ENCODE measurements at regions not wholly inside any gene's neighbourhood (a gene's known extent, or its start where the extent isn't known, plus 50 kb on each side); places are given as distances from the start of the nearest gene placed in this dataset.

GRCh38 chr5:147997486-147997885 is 66.3 kb upstream of the SPINK5 start:
- Histone ChIP-seq H3K4me2 (ENCODE audit: insufficient read depth in 1 of 2, low read depth in 2 of 2, low read length in 2 of 2) (no peak overlapping the region), H3K9ac (replicated peaks in 1 of 4; ENCODE audit: extremely low read depth in 1 of 4, low read depth in 3 of 4, low read length in 3 of 4) (no peak overlapping the region), H3K9me3 (ENCODE audit: insufficient read depth in 2 of 2, low read depth in 1 of 2, low read length in 1 of 2) (peaks cover 14 to 26% of the 10 kb centered on the region in 2 experiments), H3K4me3 (ENCODE audit: extremely low read depth in 1 of 4, insufficient read depth in 2 of 4, low read depth in 3 of 4, low read length in 4 of 4) (no peak overlapping the region), H3K79me2 (ENCODE audit: control insufficient read depth in 1 of 2, insufficient read depth in 2 of 2, low read length in 2 of 2) (no peaks in the 10 kb centered on the region), H4K8ac (ENCODE audit: extremely low read depth, insufficient read depth, low read length) (no peak overlapping the region), H3K14ac (ENCODE audit: insufficient read length) (no peak overlapping the region), H2AFZ (ENCODE audit: low read length) (no peak overlapping the region), H3K36me3 (ENCODE audit: control insufficient read depth in 2 of 4, insufficient read depth in 4 of 4, low read length in 3 of 4) (peaks cover 0 to 8% (median 0%) of the 10 kb centered on the region in 4 experiments; a peak in 2 of 8 replicates), H3K18ac (ENCODE audit: extremely low read depth, low read length) (no peak overlapping the region), H2BK15ac (ENCODE audit: low read length) (no peak overlapping the region), H4K20me1 (replicated peaks in 1 of 2; ENCODE audit: control insufficient read depth in 1 of 2, insufficient read depth in 2 of 2, low read length in 2 of 2) (no peaks in the 10 kb centered on the region), H3K23me2 (ENCODE audit: low read depth, low read length) (no peaks in the 10 kb centered on the region), H2BK120ac (replicated peaks; ENCODE audit: low read depth, low read length) (no peak overlapping the region), H3K56ac (replicated peaks; ENCODE audit: insufficient read length, low read depth, low read length) (no peak overlapping the region), H3K23ac (ENCODE audit: insufficient read length) (no peak overlapping the region), H2BK12ac (ENCODE audit: low read depth, low read length) (no peak overlapping the region), H2AK5ac (ENCODE audit: low read depth, low read length) (no peak overlapping the region), H2BK5ac (ENCODE audit: low read depth, low read length) (no peak overlapping the region), H2BK20ac (ENCODE audit: low read length) (no peak overlapping the region), H3K4ac (replicated peaks; ENCODE audit: insufficient read length, low read depth, low read length) (no peak overlapping the region), H4K91ac (replicated peaks; ENCODE audit: insufficient read length, low read length) (no peak overlapping the region), H3K79me1 (ENCODE audit: low read depth, low read length) (no peaks in the 10 kb centered on the region), H4K5ac (ENCODE audit: insufficient read length, low read depth, low read length) (no peak overlapping the region), H3K27ac (ENCODE audit: low read depth, low read length) (no peak overlapping the region), H3K4me1 (replicated peaks in 1 of 4; ENCODE audit: control insufficient read depth in 3 of 4, insufficient read depth in 4 of 4, low read length in 3 of 4) (no peaks in the 10 kb centered on the region), H3K27me3 (replicated peaks in 1 of 4; ENCODE audit: control insufficient read depth in 3 of 4, extremely low read depth in 1 of 4, insufficient read depth in 3 of 4, low read length in 3 of 4) (no peaks in the 10 kb centered on the region)
- TF ChIP-seq GTF2F1 (IDR thresholded peaks at IDR 0.05; ENCODE audit: borderline replicate concordance, low read depth, low read length): no peak
- TF ChIP-seq CBX5 (IDR thresholded peaks at IDR 0.05; ENCODE audit: low read depth, low read length): no peak
- TF ChIP-seq POU5F1 (IDR thresholded peaks at IDR 0.05; ENCODE audit: low read depth, low read length): no peak
- no peak for TF ChIP-seq TAF7 (optimal IDR thresholded peaks at IDR 0.05; ENCODE audit: borderline replicate concordance, low read depth, low read length)
- TF ChIP-seq SIRT6 (IDR thresholded peaks at IDR 0.05; ENCODE audit: low read length): no peak
- no peak for TF ChIP-seq SIN3A (conservative IDR thresholded peaks at IDR 0.05 in 1 of 2, IDR thresholded peaks at IDR 0.05 in 1 of 2; ENCODE audit: low read depth in 1 of 2, low read length in 2 of 2)
- TF ChIP-seq RAD21 (IDR thresholded peaks at IDR 0.05 in 1 of 2, conservative IDR thresholded peaks at IDR 0.05 in 1 of 2; ENCODE audit: low read depth in 2 of 2, low read length in 2 of 2): no peak
- no peak for TF ChIP-seq CHD1 (IDR thresholded peaks at IDR 0.05; ENCODE audit: low read depth, low read length)
- ChIA-PET CTCF (ENCODE audit: partially characterized antibody) (interaction anchor here (0.7 to 1.1 kb wide), 2 partner anchors 9 to 744 kb away, joined by 3 read pairs; no protein-coding TSS in a partner anchor), POLR2A (ENCODE audit: partially characterized antibody) (no interaction called here)
- FAIRE-seq: no peak
- no peak for DNase-seq (ENCODE audit: low read depth in 1 of 2, low spot score in 2 of 2)
- WGBS, 2 experiments (ENCODE audit: extremely low coverage in 1 of 2, insufficient coverage in 1 of 2, insufficient read length in 1 of 2, insufficient replicate concordance in 2 of 2, low coverage in 1 of 2, low lambda C conversion rate in 2 of 2, missing lambda C conversion rate in 1 of 2): 82% methylated on average over 3 of the region's 3 CpGs; no CpG with 5 or more reads in 1 of the 2 experiments

All from H1 (cell line).